GM20000 (cell line): ENCODE measurements at regions not wholly inside any gene's neighbourhood (a gene's known extent, or its start where the extent isn't known, plus 50 kb on each side); places are given as distances from the start of the nearest gene placed in this dataset.

ENCODE experiments used
- DNase-seq: peaks from one replicate; pipeline ENCODE4 v3.0.0; 2012; ENCODE audit warnings: low spot score
- TF ChIP-seq, protein P1 (sequence below): IDR thresholded peaks from 2 replicates; pipeline ENCODE4 v1.5.1; 2012; ENCODE audit warnings: mild to moderate bottlenecking, control low read depth; ENCODE audit errors: extremely low read depth, missing control alignments

DNA sequence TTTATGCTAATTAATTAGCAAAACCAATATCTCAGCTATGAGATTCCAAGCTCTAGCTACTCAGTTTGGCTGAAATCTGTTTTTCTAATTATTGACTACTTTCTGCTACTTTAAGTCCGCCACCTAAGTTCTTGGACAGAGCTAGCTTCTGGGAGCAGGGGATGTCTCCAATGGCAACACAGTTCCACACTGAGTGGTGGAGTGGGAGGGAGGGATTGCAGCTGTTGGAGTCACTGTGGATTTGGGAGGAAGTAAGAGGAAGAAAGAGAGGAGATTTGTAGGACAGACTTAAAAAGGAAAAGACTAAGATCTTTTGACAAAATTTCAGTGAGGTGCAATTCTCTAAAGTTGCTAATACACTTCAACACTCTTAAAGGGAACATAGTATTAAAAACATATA is 450.8 kb downstream of the NFIB start:
- DNase-seq: no peak

DNA sequence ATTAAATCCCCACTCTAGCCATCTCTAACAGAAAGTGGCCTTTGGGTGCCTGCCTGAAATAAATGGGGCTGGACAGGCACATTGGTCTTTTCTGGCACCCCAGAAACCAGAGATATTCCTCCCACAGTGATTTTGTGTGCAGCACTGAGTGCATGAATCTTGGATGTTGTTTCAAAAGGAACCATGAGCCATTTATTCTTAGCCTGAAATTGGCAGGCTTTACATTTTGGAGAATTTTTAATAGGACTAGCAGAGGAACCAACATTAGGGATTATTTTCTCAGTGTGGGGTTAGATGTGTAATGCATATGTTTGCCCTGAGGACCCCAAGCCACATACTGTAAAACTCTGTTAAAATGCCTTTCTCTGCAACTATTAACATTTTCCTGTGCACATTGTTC is 451.3 kb downstream of the NFIB start:
- TF ChIP-seq, protein P1, sequence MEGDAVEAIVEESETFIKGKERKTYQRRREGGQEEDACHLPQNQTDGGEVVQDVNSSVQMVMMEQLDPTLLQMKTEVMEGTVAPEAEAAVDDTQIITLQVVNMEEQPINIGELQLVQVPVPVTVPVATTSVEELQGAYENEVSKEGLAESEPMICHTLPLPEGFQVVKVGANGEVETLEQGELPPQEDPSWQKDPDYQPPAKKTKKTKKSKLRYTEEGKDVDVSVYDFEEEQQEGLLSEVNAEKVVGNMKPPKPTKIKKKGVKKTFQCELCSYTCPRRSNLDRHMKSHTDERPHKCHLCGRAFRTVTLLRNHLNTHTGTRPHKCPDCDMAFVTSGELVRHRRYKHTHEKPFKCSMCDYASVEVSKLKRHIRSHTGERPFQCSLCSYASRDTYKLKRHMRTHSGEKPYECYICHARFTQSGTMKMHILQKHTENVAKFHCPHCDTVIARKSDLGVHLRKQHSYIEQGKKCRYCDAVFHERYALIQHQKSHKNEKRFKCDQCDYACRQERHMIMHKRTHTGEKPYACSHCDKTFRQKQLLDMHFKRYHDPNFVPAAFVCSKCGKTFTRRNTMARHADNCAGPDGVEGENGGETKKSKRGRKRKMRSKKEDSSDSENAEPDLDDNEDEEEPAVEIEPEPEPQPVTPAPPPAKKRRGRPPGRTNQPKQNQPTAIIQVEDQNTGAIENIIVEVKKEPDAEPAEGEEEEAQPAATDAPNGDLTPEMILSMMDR: no peak

More for the DNA sequence above, 450.8 kb downstream of the NFIB start:
- TF ChIP-seq, protein P1: no peak

DNA sequence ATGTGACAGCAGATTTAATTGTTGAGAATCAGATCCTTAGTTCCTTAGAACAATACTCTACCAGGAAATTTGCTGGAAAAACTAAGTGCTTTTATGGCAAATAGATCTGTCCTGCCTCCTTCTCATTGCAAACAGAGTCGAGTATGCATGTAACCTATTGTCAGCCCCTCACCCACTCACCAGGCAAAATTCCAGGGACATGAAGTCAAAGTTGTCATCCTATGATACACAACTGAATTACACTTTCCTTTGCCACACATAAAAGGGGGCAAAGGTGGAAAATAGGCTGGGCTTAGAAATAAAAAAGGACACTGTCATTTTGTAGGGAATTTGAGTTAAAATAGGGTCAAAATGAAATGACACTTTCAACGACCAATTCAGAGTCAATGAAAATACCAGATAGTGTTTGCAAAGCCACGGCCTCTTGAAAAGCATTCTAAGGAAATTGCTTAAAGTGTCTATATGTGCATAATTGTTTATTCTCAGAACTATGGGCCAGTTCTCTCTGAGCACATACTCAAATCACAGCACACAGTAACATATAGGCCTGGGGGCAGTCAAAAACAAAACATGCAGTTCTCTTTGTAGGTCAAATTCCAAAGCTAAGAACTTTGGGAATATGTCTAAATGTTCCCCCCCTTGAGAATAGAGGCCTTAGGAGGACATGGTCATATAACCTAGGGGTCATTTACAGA is 452.8 kb downstream of the NFIB start:
- TF ChIP-seq, protein P1: no peak
- no peak for DNase-seq

More for the DNA sequence above, 451.3 kb downstream of the NFIB start:
- no peak for DNase-seq

DNA sequence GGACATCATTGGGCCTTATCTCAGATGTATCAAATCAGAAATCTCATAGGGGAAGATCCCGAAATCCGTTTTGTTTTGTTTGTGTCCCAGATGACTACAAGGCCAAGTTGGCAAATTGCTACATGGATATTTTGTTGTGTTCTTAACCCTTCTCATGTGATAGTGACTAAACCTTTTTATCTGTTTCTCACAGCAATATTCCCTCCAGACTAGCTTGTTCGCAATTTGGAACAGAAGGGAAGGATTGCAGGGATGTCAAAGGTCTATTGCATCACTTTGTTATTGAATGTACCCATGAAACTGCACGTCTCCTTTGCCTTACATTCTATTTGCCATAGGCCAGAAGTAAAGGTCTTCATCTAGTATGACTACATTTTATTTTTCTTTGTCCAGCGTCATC is 453.9 kb downstream of the NFIB start:
- TF ChIP-seq, protein P1: no peak
- DNase-seq: no peak

DNA sequence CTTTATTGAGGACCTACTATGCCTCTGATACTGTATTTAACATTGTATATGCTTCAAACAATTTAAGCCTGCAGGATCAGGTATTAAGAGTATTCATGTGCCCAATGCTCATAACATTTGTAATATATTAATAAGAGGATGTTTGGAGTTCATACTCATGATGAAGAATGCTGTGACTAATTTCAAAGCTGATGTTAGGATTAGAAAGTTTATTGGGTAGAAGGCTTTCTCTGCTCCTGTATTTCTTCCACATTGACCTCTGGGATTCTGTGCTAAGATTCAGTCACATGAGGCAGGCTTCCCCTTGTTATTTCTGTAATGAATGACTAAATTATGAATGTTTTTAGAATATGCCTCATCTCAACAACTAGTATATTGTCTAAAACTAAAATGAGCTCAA is 456.4 kb downstream of the NFIB start:
- TF ChIP-seq, protein P1: no peak
- no peak for DNase-seq

DNA sequence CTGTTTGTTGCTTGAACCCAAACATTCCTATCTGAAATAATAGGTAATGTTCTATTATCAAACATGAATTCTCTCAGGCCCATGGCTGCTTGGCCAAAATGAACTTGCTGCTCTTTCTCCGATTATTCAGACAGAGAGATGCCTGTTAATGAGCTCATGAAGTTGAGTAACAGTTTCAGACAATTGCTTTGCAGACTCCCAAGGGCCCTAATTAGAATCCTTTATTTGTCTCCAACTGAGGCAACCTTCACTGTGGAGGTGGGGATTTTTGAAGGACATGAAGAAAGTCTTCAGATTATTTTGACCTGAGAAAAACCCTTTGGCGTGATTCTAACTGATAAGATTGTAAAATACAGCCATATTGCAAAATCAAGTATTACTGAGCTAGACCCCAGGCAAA is 466.7 kb downstream of the NFIB start:
- TF ChIP-seq, protein P1: no peak
- DNase-seq: no peak

DNA sequence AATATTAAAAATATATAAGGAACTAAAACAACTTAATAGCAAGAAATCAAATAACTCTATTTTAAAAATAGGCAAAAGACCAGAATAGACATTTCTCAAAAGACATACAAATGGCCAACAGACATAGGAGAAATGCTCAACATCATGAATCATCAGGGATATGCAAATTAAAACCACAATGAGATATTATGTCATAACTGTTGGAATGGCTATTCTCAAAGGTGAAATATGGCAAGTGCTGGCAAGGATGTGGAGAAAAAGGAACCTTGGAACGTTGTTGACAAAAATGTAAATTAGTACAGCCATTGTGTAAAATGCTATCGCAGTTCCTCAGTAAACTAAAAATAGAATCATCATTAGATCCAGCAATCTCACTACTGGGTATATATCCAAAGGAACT is 468.5 kb downstream of the NFIB start:
- DNase-seq: no peak
- TF ChIP-seq, protein P1: no peak
